Gastrocnemius medialis (tissue), 4 donors: ENCODE measurements at regions not wholly inside any gene's neighbourhood (a gene's known extent, or its start where the extent isn't known, plus 50 kb on each side); places are given as distances from the start of the nearest gene placed in this dataset.

Experiments
- ATAC-seq, 2 donors: fragments of 150-250 bp; one replicate each; pipeline ENCODE4 v1.9.1; 2016
- DNase-seq, 2 donors: peaks; one replicate each; pipeline ENCODE4 v3.0.0-alpha.2; 2019
- H3K27ac ChIP-seq, 4 donors: fragments of 200-600 bp; sonication (generic); 1 replicate in 1 of 4; 2 replicates in 3 of 4; pipeline ENCODE4 v1.5.1; 2016 to 2018; ENCODE audit warnings: mild to moderate bottlenecking in 2 of 4, moderate library complexity in 1 of 4
- H3K27me3 ChIP-seq, 3 donors: fragments of 200-600 bp; sonication (generic) in 2 of 3; 1 replicate in 1 of 3; 2 replicates in 2 of 3; pipeline versions ENCODE4 v1.5.1 to v1.6.0; 2016 to 2019; ENCODE audit warnings: mild to moderate bottlenecking in 1 of 3, moderate library complexity in 1 of 3
- H3K36me3 ChIP-seq, 2 donors: fragments of 200-600 bp; sonication (generic) in 1 of 2; one replicate each; pipeline ENCODE4 v1.5.1; 2017 to 2018
- H3K4me1 ChIP-seq, 2 donors: fragments of 200-600 bp; sonication (generic) in 1 of 2; one replicate each; pipeline ENCODE4 v1.5.1; 2016 to 2017; ENCODE audit warnings: mild to moderate bottlenecking in 2 of 2
- H3K4me3 ChIP-seq, 4 donors: fragments of 200-600 bp; sonication (generic) in 3 of 4; 1 replicate in 1 of 4; 2 replicates in 3 of 4; pipeline ENCODE4 v1.5.1; 2016 to 2019; ENCODE audit warnings: mild to moderate bottlenecking in 2 of 4
- H3K9me3 ChIP-seq, 3 donors: fragments of 200-600 bp; sonication (generic) in 2 of 3; 1 replicate in 1 of 3; 2 replicates in 2 of 3; pipeline ENCODE4 v1.5.1; 2016 to 2019
- CTCF ChIP-seq, 5 experiments: fragments of 450-650 bp in 3 of 5; fragments of 200-600 bp in 2 of 5; sonication (generic) in 2 of 5; IDR thresholded peaks in 4 of 5; conservative IDR thresholded peaks in 1 of 5; 1 replicate in 4 of 5; 2 replicates in 1 of 5; pipeline ENCODE4 v1.5.1; 2016 to 2019; ENCODE audit warnings: antibody characterized with exemption in 5 of 5, mild to moderate bottlenecking in 3 of 5, moderate library complexity in 3 of 5
- POLR2A ChIP-seq, 2 donors: fragments of 450-650 bp; IDR thresholded peaks; one replicate each; pipeline ENCODE4 v1.6.1; 2017; ENCODE audit warnings: antibody characterized with exemption in 2 of 2, mild to moderate bottlenecking in 2 of 2, moderate library complexity in 2 of 2
- in situ Hi-C, 4 donors: fragments of 200-750 bp; cut with MboI; loops; one replicate each; pipeline versions ENCODE4 v1.15.0 to v1.8.0; 2017; ENCODE audit warnings: low sequenced_read_pairs in 4 of 4
- intact Hi-C: fragments of 100-400 bp; cut with DNase I; formaldehyde crosslinking; loops from one replicate; pipeline ENCODE4 v1.15.1; 2023; ENCODE audit warnings: low total_unique reads

GRCh38 chr11:92796744-92797143 is 172.7 kb upstream of the MTNR1B start:
- H3K4me3 ChIP-seq, result no peak overlapping the region
- in situ Hi-C loops (no loop called here), intact Hi-C loops (no loop called here)
- H3K27ac ChIP-seq, result no peak overlapping the region
- no peak for DNase-seq
- no peak for ATAC-seq
- H3K27me3 ChIP-seq, result no peaks in the 10 kb centered on the region
- no peaks in the 10 kb centered on the region for H3K9me3 ChIP-seq
- no peaks in the 10 kb centered on the region for H3K4me1 ChIP-seq
- TF ChIP-seq POLR2A (IDR thresholded peaks at IDR 0.05) (no peak), CTCF (IDR thresholded peaks at IDR 0.05 in 4 of 5, conservative IDR thresholded peaks at IDR 0.05 in 1 of 5) (no peak)
- no peaks in the 10 kb centered on the region for H3K36me3 ChIP-seq

GRCh38 chr11:92797874-92798273 is 171.6 kb upstream of the MTNR1B start:
- Histone ChIP-seq H3K4me1 (no peaks in the 10 kb centered on the region), H3K27ac (no peak overlapping the region), H3K9me3 (no peaks in the 10 kb centered on the region), H3K4me3 (no peak overlapping the region), H3K36me3 (no peaks in the 10 kb centered on the region), H3K27me3 (no peaks in the 10 kb centered on the region)
- ATAC-seq, result no peak
- in situ Hi-C loops (no loop called here), intact Hi-C loops (no loop called here)
- no peak for DNase-seq
- no peak for TF ChIP-seq CTCF (IDR thresholded peaks at IDR 0.05 in 4 of 5, conservative IDR thresholded peaks at IDR 0.05 in 1 of 5)
- TF ChIP-seq POLR2A (IDR thresholded peaks at IDR 0.05), result no peak

- H3K27ac ChIP-seq, result no peak overlapping the region
- no peak for ATAC-seq
- DNase-seq, result no peak
- H3K4me1 ChIP-seq, result no peaks in the 10 kb centered on the region
- in situ Hi-C loops (no loop called here), intact Hi-C loops (no loop called here)
- no peaks in the 10 kb centered on the region for H3K27me3 ChIP-seq
- H3K36me3 ChIP-seq, result no peaks in the 10 kb centered on the region
- H3K4me3 ChIP-seq, result no peak overlapping the region
- H3K9me3 ChIP-seq, result no peaks in the 10 kb centered on the region
- TF ChIP-seq POLR2A (IDR thresholded peaks at IDR 0.05), result no peak
- TF ChIP-seq CTCF (IDR thresholded peaks at IDR 0.05 in 4 of 5, conservative IDR thresholded peaks at IDR 0.05 in 1 of 5), result no peak
Observed at GRCh38 chr11:92801685-92802084, 167.8 kb upstream of the MTNR1B start.

GRCh38 chr11:92802644-92803043 is 166.8 kb upstream of the MTNR1B start:
- H3K4me3 ChIP-seq, result no peak overlapping the region
- no peaks in the 10 kb centered on the region for H3K27me3 ChIP-seq
- no peak overlapping the region for H3K27ac ChIP-seq
- ATAC-seq, result no peak
- no peak for DNase-seq
- intact Hi-C loops (no loop called here), in situ Hi-C loops (no loop called here)
- H3K4me1 ChIP-seq, result no peaks in the 10 kb centered on the region
- H3K9me3 ChIP-seq, result no peaks in the 10 kb centered on the region
- H3K36me3 ChIP-seq, result no peaks in the 10 kb centered on the region
- TF ChIP-seq POLR2A (IDR thresholded peaks at IDR 0.05), result no peak
- no peak for TF ChIP-seq CTCF (IDR thresholded peaks at IDR 0.05 in 4 of 5, conservative IDR thresholded peaks at IDR 0.05 in 1 of 5)

GRCh38 chr11:92803391-92803790 is 166.1 kb upstream of the MTNR1B start:
- TF ChIP-seq CTCF (IDR thresholded peaks at IDR 0.05 in 4 of 5, conservative IDR thresholded peaks at IDR 0.05 in 1 of 5) (no peak), POLR2A (IDR thresholded peaks at IDR 0.05) (no peak)
- intact Hi-C loops, result no loop called here
- Histone ChIP-seq H3K4me3 (no peak overlapping the region), H3K27me3 (no peaks in the 10 kb centered on the region), H3K36me3 (no peaks in the 10 kb centered on the region), H3K27ac (no peak overlapping the region), H3K4me1 (no peaks in the 10 kb centered on the region), H3K9me3 (no peaks in the 10 kb centered on the region)
- no peak for ATAC-seq
- in situ Hi-C loops, result no loop called here
- no peak for DNase-seq
